ENCODE measurements at regions not wholly inside any gene's neighbourhood (a gene's known extent, or its start where the extent isn't known, plus 50 kb on each side); places are given as distances from the start of the nearest gene placed in this dataset.
A peak's percentile ranks its signal among the peaks of the same experiment; 100 is the strongest.

DNA sequence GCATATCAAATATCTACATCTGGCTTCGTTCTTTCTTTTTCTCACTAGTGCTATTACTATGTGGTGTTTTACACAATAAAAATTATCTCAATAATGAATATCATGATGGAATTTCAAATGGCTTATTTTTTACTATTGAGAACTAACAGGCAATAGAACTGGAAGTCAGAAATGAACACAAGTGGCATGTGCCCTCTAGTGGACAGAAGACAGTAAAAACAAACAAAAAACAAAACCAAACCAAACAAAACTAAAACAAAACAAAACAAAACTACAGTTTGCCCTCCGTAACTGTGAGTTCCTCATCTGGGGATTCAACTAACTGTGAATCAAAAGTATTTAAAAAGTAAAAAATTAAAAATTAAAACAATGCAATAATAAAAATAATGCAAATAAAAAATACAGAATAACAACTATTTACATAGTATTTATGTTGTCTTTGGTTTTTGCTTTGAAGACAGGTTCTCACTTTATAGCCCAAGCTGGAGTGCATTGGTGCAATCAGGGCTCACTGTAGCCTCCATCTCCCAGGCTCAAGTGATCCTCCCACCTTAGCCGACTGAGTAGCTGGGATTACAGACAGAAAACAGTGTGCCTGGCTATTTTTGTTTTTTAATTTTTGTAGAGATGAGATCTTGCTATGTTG, 195.6 kb upstream of the TACR3 start:
- Mint-ChIP-seq H3K4me1 (no peaks in the 10 kb centered on the region), H3K9me3 (no peaks in the 10 kb centered on the region), H3K4me3 (no peak overlapping the region), H3K27ac (peak overlapping the region in 1 of 3 experiments; percentile 76; a peak in 1 of 7 replicates), H3K27me3 (ENCODE audit: low read depth) (no peaks in the 10 kb centered on the region), H3K36me3 (ENCODE audit: insufficient read depth in 1 of 3, low read depth in 3 of 3) (no peaks in the 10 kb centered on the region)
- no peak overlapping the region for H4K8ac ChIP-seq (replicated peaks; ENCODE audit: insufficient read length, low read depth, low read length)
- H3K4me1 ChIP-seq (ENCODE audit: insufficient read depth, low read length): no peaks in the 10 kb centered on the region
- no peak overlapping the region for H3K9ac ChIP-seq (ENCODE audit: extremely low read depth, insufficient read length, low read length)
- H3K14ac ChIP-seq (ENCODE audit: insufficient read depth, low read length): no peak overlapping the region
- no peak overlapping the region for H2AK5ac ChIP-seq (ENCODE audit: insufficient read length, low read length)
- no CpG with 5 or more reads among the region's 3 CpGs for WGBS (ENCODE audit: extremely low coverage, insufficient read length, low lambda C conversion rate)
- H3K27me3 ChIP-seq (ENCODE audit: insufficient read depth, low read length): no peaks in the 10 kb centered on the region
- no peak overlapping the region for H2AFZ ChIP-seq (ENCODE audit: low read length)
- H4K91ac ChIP-seq (ENCODE audit: insufficient read length, low read depth, low read length): no peak overlapping the region
- H2BK20ac ChIP-seq (ENCODE audit: low read depth, low read length, poor library complexity, severe bottlenecking): no peak overlapping the region
- no peaks in the 10 kb centered on the region for H4K20me1 ChIP-seq (ENCODE audit: control insufficient read depth, insufficient read depth, insufficient read length)
- H3K18ac ChIP-seq (ENCODE audit: insufficient read length, low read depth, low read length): no peak overlapping the region
- H3K4me2 ChIP-seq (ENCODE audit: insufficient read depth, insufficient read length, low read length): no peak overlapping the region
- no peak overlapping the region for H2BK5ac ChIP-seq (ENCODE audit: insufficient read length, low read length)
- H3K23me2 ChIP-seq (ENCODE audit: insufficient read length, low read depth, low read length, poor library complexity, severe bottlenecking): no peaks in the 10 kb centered on the region
- no peak overlapping the region for H3T11ph ChIP-seq (ENCODE audit: low read length)
- no peak overlapping the region for H2BK120ac ChIP-seq (ENCODE audit: low read depth, low read length, poor library complexity, severe bottlenecking)
- no peak overlapping the region for H3K56ac ChIP-seq (ENCODE audit: insufficient read length, low read depth, low read length)
- H2BK12ac ChIP-seq (ENCODE audit: insufficient read length, low read depth, low read length): no peak overlapping the region
- no peaks in the 10 kb centered on the region for H3K9me3 ChIP-seq (ENCODE audit: control insufficient read depth, low read depth, low read length)
- no peak overlapping the region for H3K4ac ChIP-seq (ENCODE audit: low read depth, low read length)
- H4K5ac ChIP-seq (ENCODE audit: insufficient read length, low read depth, low read length): no peak overlapping the region
- TF ChIP-seq, protein P1, sequence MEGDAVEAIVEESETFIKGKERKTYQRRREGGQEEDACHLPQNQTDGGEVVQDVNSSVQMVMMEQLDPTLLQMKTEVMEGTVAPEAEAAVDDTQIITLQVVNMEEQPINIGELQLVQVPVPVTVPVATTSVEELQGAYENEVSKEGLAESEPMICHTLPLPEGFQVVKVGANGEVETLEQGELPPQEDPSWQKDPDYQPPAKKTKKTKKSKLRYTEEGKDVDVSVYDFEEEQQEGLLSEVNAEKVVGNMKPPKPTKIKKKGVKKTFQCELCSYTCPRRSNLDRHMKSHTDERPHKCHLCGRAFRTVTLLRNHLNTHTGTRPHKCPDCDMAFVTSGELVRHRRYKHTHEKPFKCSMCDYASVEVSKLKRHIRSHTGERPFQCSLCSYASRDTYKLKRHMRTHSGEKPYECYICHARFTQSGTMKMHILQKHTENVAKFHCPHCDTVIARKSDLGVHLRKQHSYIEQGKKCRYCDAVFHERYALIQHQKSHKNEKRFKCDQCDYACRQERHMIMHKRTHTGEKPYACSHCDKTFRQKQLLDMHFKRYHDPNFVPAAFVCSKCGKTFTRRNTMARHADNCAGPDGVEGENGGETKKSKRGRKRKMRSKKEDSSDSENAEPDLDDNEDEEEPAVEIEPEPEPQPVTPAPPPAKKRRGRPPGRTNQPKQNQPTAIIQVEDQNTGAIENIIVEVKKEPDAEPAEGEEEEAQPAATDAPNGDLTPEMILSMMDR (conservative IDR thresholded peaks at IDR 0.05): peak; percentile 78
- no peak for DNase-seq
- no peak overlapping the region for H2BK15ac ChIP-seq (ENCODE audit: low read depth, low read length)
- H3K79me2 ChIP-seq (ENCODE audit: insufficient read depth, low read length): no peaks in the 10 kb centered on the region
- H3K27ac ChIP-seq (ENCODE audit: insufficient read length, low read depth, low read length): no peak overlapping the region
- H3K23ac ChIP-seq (ENCODE audit: insufficient read length, low read depth, low read length): no peak overlapping the region
- no peaks in the 10 kb centered on the region for H3K79me1 ChIP-seq (ENCODE audit: insufficient read depth, low read depth, low read length, poor library complexity, severe bottlenecking)

All from H9 (cell line).